22Rv1 (cell line): ENCODE measurements at regions not wholly inside any gene's neighbourhood (a gene's known extent, or its start where the extent isn't known, plus 50 kb on each side); places are given as distances from the start of the nearest gene placed in this dataset.

Source experiments
- ZFX ChIP-seq: fragments of 450-650 bp; IDR thresholded peaks from 2 replicates; pipeline ENCODE4 v1.6.1; 2017; ENCODE audit warnings: antibody characterized with exemption, borderline replicate concordance
- TF ChIP-seq, protein P1 (sequence below): fragments of 450-650 bp; IDR thresholded peaks from 2 replicates; pipeline ENCODE4 v1.5.1; 2017; ENCODE audit warnings: mild to moderate bottlenecking

DNA sequence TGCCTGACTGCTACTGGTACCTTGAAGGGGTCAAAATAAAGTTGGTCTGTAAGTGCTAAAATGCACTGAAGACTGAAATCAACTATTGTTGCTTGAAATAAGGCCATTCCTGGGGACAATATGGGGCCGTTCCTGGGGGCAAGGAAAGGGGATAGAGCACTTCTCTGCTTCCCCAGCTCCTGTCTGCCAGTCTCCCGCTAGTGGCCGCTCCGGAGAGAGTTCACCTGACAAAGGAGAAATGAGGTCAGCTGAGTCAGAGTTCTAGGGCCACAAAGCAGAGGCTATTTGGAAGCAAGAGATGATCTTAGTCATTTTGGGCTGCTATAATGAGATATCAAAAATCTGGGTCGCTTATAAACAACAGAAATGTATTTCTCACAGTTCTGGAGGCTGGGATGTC is 345.9 kb downstream of the TSN start:
- TF ChIP-seq, protein P1, sequence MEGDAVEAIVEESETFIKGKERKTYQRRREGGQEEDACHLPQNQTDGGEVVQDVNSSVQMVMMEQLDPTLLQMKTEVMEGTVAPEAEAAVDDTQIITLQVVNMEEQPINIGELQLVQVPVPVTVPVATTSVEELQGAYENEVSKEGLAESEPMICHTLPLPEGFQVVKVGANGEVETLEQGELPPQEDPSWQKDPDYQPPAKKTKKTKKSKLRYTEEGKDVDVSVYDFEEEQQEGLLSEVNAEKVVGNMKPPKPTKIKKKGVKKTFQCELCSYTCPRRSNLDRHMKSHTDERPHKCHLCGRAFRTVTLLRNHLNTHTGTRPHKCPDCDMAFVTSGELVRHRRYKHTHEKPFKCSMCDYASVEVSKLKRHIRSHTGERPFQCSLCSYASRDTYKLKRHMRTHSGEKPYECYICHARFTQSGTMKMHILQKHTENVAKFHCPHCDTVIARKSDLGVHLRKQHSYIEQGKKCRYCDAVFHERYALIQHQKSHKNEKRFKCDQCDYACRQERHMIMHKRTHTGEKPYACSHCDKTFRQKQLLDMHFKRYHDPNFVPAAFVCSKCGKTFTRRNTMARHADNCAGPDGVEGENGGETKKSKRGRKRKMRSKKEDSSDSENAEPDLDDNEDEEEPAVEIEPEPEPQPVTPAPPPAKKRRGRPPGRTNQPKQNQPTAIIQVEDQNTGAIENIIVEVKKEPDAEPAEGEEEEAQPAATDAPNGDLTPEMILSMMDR = no peak
- TF ChIP-seq ZFX = no peak
